Panc1 (cell line): ENCODE measurements at regions not wholly inside any gene's neighbourhood (a gene's known extent, or its start where the extent isn't known, plus 50 kb on each side); places are given as distances from the start of the nearest gene placed in this dataset.
"Not testable (repeated sequence)": the region's sequence is repeated elsewhere in the genome, so short reads cannot be mapped to it uniquely, and the experiment has no call there.

ENCODE experiments used
- ATAC-seq: fragments of 200-7000 bp; cut with Tn5 transposase; 2 replicates; pipeline ENCODE4 v1.9.1; 2020; ENCODE audit warnings: mild to moderate bottlenecking, moderate library complexity
- BruUV-seq: library from RNA; stranded (reverse); fragments of 400-500 nt; replicated peaks from 2 replicates; lab custom pipeline; 2021; lab: Mats Ljungman, UMichigan
- CTCF ChIA-PET: fragments of 300-600 bp; sonication (Branson Sonifier 250); formaldehyde crosslinking; loops from one replicate; lab custom pipeline; 2022; ENCODE audit warnings: antibody characterized with exemption; lab: Charles Lee
- POLR2A ChIA-PET: fragments of 300-600 bp; sonication (Branson Sonifier 250); formaldehyde crosslinking; loops from one replicate; lab custom pipeline; 2022; ENCODE audit warnings: antibody characterized with exemption; lab: Charles Lee
- DNase-seq: peaks from one replicate; pipeline ENCODE4 v3.0.0-alpha.2; 2010; ENCODE audit warnings: low read depth, low spot score
- H3K27ac ChIP-seq: 2 replicates; pipeline ENCODE4 v1.5.1; 2011; ENCODE audit warnings: mild to moderate bottlenecking, low read length, inconsistent platforms
- H3K27me3 ChIP-seq: fragments of 200-500 bp; sonication (Bioruptor generic); 2 replicates; pipeline ENCODE4 v1.6.0; 2014; ENCODE audit warnings: low read length, inconsistent platforms; ENCODE audit not compliant: control insufficient read depth, insufficient read depth
- H3K36me3 ChIP-seq: fragments of 200-500 bp; sonication (Bioruptor generic); 2 replicates; pipeline ENCODE4 v1.5.1; 2014; ENCODE audit warnings: inconsistent platforms, mild to moderate bottlenecking, low read length, moderate library complexity; ENCODE audit not compliant: control insufficient read depth, insufficient read depth
- H3K4me1 ChIP-seq: 2 replicates; pipeline ENCODE4 v1.5.1; 2011; ENCODE audit warnings: inconsistent platforms, mild to moderate bottlenecking, low read length, moderate library complexity; ENCODE audit not compliant: control insufficient read depth, insufficient read depth
- H3K4me3 ChIP-seq, 2 experiments: 2 replicates each; pipeline ENCODE4 v1.5.1; 2011 to 2012; ENCODE audit warnings: low read depth in 2 of 2, low read length in 2 of 2, mild to moderate bottlenecking in 2 of 2, inconsistent platforms in 1 of 2, moderate library complexity in 1 of 2
- H3K9me3 ChIP-seq: fragments of 200-500 bp; sonication (Bioruptor generic); 2 replicates; pipeline ENCODE4 v1.5.1; 2014; ENCODE audit warnings: low read depth, mild to moderate bottlenecking, inconsistent platforms, low read length, moderate library complexity; ENCODE audit not compliant: control insufficient read depth, insufficient read depth
- POLR2AphosphoS5 ChIP-seq: IDR thresholded peaks from 2 replicates; pipeline ENCODE4 v1.6.1; 2012; ENCODE audit warnings: mild to moderate bottlenecking, low read depth, low read length, moderate library complexity
- SIN3A ChIP-seq: IDR thresholded peaks from 2 replicates; pipeline ENCODE4 v1.6.1; 2012; ENCODE audit warnings: low read depth, mild to moderate bottlenecking, low read length, moderate library complexity, borderline replicate concordance; ENCODE audit not compliant: insufficient read depth
- TCF7L2 ChIP-seq: IDR thresholded peaks from 2 replicates; pipeline ENCODE4 v1.6.1; 2011; ENCODE audit warnings: mild to moderate bottlenecking, low read depth, low read length, inconsistent platforms
- in situ Hi-C: cut with HindIII; loops from 2 replicates; pipeline ENCODE4 v1.10.0; 2016; ENCODE audit warnings: low sequenced_read_pairs, low pct_unique_long_range_greater_than_20kb
- intact Hi-C: fragments of 100-400 bp; cut with micrococcal nuclease; formaldehyde crosslinking; loops from one replicate; pipeline ENCODE4 v1.10.0; 2022; ENCODE audit not compliant: unreplicated experiment
- TF ChIP-seq, protein P1 (sequence below), 2 experiments: IDR thresholded peaks; 2 replicates each; pipeline ENCODE4 v1.6.1; 2011 to 2012; ENCODE audit warnings: low read depth in 2 of 2, control low read depth in 1 of 2, low read length in 1 of 2, mild to moderate bottlenecking in 1 of 2, moderate library complexity in 1 of 2; ENCODE audit not compliant: insufficient read depth in 1 of 2
- TF ChIP-seq, protein P2 (sequence below): fragments of 450-650 bp; IDR thresholded peaks from 2 replicates; pipeline ENCODE4 v1.5.1; 2017; ENCODE audit warnings: mild to moderate bottlenecking

DNA sequence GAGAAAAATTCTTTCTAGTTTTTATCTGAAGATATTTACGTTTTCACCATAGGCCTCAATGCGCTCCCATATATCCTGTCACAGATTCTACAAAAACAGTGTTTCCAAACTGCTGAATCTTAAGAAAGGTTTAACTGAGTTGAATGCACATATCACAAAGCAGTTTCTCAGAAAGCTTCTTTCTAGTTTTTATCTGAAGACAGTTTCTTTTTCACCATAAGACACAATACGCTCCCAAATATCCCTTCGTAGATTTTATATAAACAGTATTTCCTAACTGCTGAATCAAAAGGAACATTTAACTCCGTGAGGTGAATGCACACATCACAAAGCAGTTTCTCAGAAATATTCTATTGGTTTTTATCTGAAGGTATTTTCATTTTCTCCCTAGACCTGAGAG lies 385.5 kb downstream of the ALG10 start:
- POLR2A ChIA-PET = no interaction called here
- Histone ChIP-seq H3K4me3 (no peak overlapping the region), H3K4me1 (no peaks in the 10 kb centered on the region), H3K27ac (no peak overlapping the region), H3K36me3 (no peaks in the 10 kb centered on the region), H3K27me3 (no peaks in the 10 kb centered on the region; the same call in 1 of the 2 replicates), H3K9me3 (no peaks in the 10 kb centered on the region)
- intact Hi-C loops (loop anchor here (10.0 kb wide), 1 partner anchor 217 kb away; no protein-coding TSS in a partner anchor), in situ Hi-C loops (no loop called here)
- ATAC-seq (no peak), DNase-seq (no peak)
- no peak for TF ChIP-seq TCF7L2
- TF ChIP-seq, protein P1, sequence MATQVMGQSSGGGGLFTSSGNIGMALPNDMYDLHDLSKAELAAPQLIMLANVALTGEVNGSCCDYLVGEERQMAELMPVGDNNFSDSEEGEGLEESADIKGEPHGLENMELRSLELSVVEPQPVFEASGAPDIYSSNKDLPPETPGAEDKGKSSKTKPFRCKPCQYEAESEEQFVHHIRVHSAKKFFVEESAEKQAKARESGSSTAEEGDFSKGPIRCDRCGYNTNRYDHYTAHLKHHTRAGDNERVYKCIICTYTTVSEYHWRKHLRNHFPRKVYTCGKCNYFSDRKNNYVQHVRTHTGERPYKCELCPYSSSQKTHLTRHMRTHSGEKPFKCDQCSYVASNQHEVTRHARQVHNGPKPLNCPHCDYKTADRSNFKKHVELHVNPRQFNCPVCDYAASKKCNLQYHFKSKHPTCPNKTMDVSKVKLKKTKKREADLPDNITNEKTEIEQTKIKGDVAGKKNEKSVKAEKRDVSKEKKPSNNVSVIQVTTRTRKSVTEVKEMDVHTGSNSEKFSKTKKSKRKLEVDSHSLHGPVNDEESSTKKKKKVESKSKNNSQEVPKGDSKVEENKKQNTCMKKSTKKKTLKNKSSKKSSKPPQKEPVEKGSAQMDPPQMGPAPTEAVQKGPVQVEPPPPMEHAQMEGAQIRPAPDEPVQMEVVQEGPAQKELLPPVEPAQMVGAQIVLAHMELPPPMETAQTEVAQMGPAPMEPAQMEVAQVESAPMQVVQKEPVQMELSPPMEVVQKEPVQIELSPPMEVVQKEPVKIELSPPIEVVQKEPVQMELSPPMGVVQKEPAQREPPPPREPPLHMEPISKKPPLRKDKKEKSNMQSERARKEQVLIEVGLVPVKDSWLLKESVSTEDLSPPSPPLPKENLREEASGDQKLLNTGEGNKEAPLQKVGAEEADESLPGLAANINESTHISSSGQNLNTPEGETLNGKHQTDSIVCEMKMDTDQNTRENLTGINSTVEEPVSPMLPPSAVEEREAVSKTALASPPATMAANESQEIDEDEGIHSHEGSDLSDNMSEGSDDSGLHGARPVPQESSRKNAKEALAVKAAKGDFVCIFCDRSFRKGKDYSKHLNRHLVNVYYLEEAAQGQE (IDR thresholded peaks at IDR 0.05; ENCODE audit: insufficient read depth in 1 of 2, low read depth in 2 of 2, low read length in 1 of 2) = no peak
- TF ChIP-seq SIN3A = no peak
- no peak for TF ChIP-seq POLR2AphosphoS5
- TF ChIP-seq, protein P2, sequence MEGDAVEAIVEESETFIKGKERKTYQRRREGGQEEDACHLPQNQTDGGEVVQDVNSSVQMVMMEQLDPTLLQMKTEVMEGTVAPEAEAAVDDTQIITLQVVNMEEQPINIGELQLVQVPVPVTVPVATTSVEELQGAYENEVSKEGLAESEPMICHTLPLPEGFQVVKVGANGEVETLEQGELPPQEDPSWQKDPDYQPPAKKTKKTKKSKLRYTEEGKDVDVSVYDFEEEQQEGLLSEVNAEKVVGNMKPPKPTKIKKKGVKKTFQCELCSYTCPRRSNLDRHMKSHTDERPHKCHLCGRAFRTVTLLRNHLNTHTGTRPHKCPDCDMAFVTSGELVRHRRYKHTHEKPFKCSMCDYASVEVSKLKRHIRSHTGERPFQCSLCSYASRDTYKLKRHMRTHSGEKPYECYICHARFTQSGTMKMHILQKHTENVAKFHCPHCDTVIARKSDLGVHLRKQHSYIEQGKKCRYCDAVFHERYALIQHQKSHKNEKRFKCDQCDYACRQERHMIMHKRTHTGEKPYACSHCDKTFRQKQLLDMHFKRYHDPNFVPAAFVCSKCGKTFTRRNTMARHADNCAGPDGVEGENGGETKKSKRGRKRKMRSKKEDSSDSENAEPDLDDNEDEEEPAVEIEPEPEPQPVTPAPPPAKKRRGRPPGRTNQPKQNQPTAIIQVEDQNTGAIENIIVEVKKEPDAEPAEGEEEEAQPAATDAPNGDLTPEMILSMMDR = no peak
- CTCF ChIA-PET = no interaction called here
- no TSS peak for BruUV-seq

DNA sequence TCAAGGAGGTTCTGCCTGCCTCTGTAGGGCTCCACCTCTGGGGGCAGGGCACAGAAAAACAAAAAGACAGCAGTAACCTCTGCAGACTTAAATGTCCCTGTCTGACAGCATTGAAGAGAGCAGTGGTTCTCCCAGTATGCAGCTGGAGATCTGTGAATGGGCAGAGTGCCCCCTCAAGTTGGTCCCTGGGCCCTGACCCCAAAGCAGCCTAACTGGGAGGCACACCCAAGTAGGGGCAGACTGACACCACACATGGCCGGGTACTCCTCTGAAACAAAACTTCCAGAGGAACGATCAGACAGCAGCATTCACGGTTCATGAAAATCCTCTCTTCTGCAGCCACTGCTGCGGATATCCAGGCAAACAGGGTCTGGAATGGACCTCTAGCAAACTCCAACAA lies 409.2 kb downstream of the ALG10 start:
- H3K27me3 ChIP-seq, DNase-seq, H3K27ac ChIP-seq, H3K4me3 ChIP-seq, H3K36me3 ChIP-seq, POLR2A ChIA-PET, intact Hi-C loops, in situ Hi-C loops, BruUV-seq, H3K9me3 ChIP-seq, H3K4me1 ChIP-seq, ATAC-seq, CTCF ChIA-PET: not testable (repeated sequence)
